Endothelial cell of umbilical vein (primary cell): ENCODE measurements at regions not wholly inside any gene's neighbourhood (a gene's known extent, or its start where the extent isn't known, plus 50 kb on each side); places are given as distances from the start of the nearest gene placed in this dataset.

Experiments used
- BruUV-seq: library from RNA; stranded (reverse); fragments of 400-500 nt; replicated peaks from 2 replicates; lab custom pipeline; 2021; lab: Mats Ljungman, UMichigan
- CTCF ChIA-PET: fragments of 300-600, 350-600 bp; sonication (Branson Sonifier 250); formaldehyde crosslinking; loops from one replicate; lab custom pipeline; 2021; ENCODE audit warnings: antibody characterized with exemption, inconsistent platforms; lab: Charles Lee
- POLR2A ChIA-PET: fragments of 300-600, 350-600 bp; sonication (Branson Sonifier 250); formaldehyde crosslinking; loops from one replicate; lab custom pipeline; 2021; ENCODE audit warnings: antibody characterized with exemption, inconsistent platforms; lab: Charles Lee
- DNase-seq: peaks from one replicate; pipeline ENCODE4 v3.0.0-alpha.2; 2011; ENCODE audit warnings: low read depth, low spot score
- FAIRE-seq: peaks from 2 replicates; lab custom pipeline; 2011; peaks lifted over from hg19 to GRCh38; lab: Jason Lieb, UNC
- H2AFZ ChIP-seq: 2 replicates; pipeline ENCODE4 v1.6.0; 2012; ENCODE audit warnings: low read depth, low read length, control low read depth, inconsistent platforms
- H3K27ac ChIP-seq: 2 replicates; pipeline ENCODE4 v1.5.1; 2011; ENCODE audit warnings: low read depth, mild to moderate bottlenecking, control low read depth, low read length, moderate library complexity; ENCODE audit not compliant: insufficient read depth
- H3K27me3 ChIP-seq, 2 experiments: 2 replicates each; pipeline versions ENCODE4 v1.6.0 to v1.6.1; 2011; ENCODE audit warnings: low read length in 2 of 2, mixed read lengths in 1 of 2; ENCODE audit not compliant: control insufficient read depth in 2 of 2, insufficient read depth in 2 of 2
- H3K36me3 ChIP-seq, 2 experiments: 2 replicates in 1 of 2; 3 replicates in 1 of 2; pipeline ENCODE4 v1.5.1; 2011; ENCODE audit warnings: low read length in 2 of 2, mild to moderate bottlenecking in 1 of 2, moderate library complexity in 1 of 2; ENCODE audit not compliant: control insufficient read depth in 2 of 2, insufficient read depth in 2 of 2; ENCODE audit errors: extremely low read depth in 1 of 2
- H3K4me1 ChIP-seq: 3 replicates; pipeline ENCODE4 v1.5.1; 2011; ENCODE audit warnings: mild to moderate bottlenecking, low read length; ENCODE audit not compliant: control insufficient read depth, insufficient read depth; ENCODE audit errors: extremely low read depth
- H3K4me2 ChIP-seq: 2 replicates; pipeline ENCODE4 v1.6.1; 2011; ENCODE audit warnings: low read length, control low read depth, mixed read lengths; ENCODE audit not compliant: insufficient read depth
- H3K4me3 ChIP-seq, 3 experiments: fragments of 200-600 bp in 1 of 3; sonication (generic), shearing (Covaris generic) in 1 of 3; replicated peaks in 1 of 3; 2 replicates each; pipeline ENCODE4 v1.5.1; 2011 to 2016; ENCODE audit warnings: control low read depth in 3 of 3, low read length in 3 of 3, mild to moderate bottlenecking in 2 of 3, inconsistent platforms in 1 of 3, low read depth in 1 of 3, moderate library complexity in 1 of 3; ENCODE audit not compliant: insufficient read depth in 1 of 3
- H3K79me2 ChIP-seq: 2 replicates; pipeline ENCODE4 v1.6.0; 2012; ENCODE audit warnings: low read length, inconsistent platforms; ENCODE audit not compliant: control insufficient read depth, insufficient read depth
- H3K9ac ChIP-seq: replicated peaks from 2 replicates; pipeline ENCODE3; 2011; ENCODE audit warnings: low read length, control low read depth; ENCODE audit not compliant: insufficient read depth; ENCODE audit errors: extremely low read depth
- H3K9me1 ChIP-seq: replicated peaks from 3 replicates; pipeline ENCODE4 v1.6.0; 2011; ENCODE audit warnings: mild to moderate bottlenecking, low read length; ENCODE audit not compliant: control insufficient read depth, insufficient read depth; ENCODE audit errors: extremely low read depth
- H3K9me3 ChIP-seq: replicated peaks from 2 replicates; pipeline ENCODE4 v1.5.1; 2012; ENCODE audit warnings: low read length, inconsistent platforms; ENCODE audit not compliant: control insufficient read depth, insufficient read depth
- H4K20me1 ChIP-seq: replicated peaks from 2 replicates; pipeline ENCODE3; 2011; ENCODE audit warnings: mild to moderate bottlenecking, low read length; ENCODE audit not compliant: control insufficient read depth, insufficient read depth; ENCODE audit errors: extremely low read depth
- CTCF ChIP-seq, 2 donors: IDR thresholded peaks; 1 replicate in 1 of 2; 2 replicates in 1 of 2; pipeline ENCODE4 v1.5.1; 2011; ENCODE audit warnings: low read length in 2 of 2, mild to moderate bottlenecking in 2 of 2, moderate library complexity in 2 of 2, control low read depth in 1 of 2, inconsistent platforms in 1 of 2, low read depth in 1 of 2; ENCODE audit not compliant: insufficient read depth in 1 of 2; ENCODE audit errors: extremely low read depth in 1 of 2
- EZH2 ChIP-seq: IDR thresholded peaks from 2 replicates; pipeline ENCODE4 v1.6.1; 2012; ENCODE audit warnings: borderline replicate concordance, low read depth, mild to moderate bottlenecking, moderate library complexity, low read length, inconsistent platforms; ENCODE audit not compliant: severe bottlenecking
- GATA2 ChIP-seq: IDR thresholded peaks from 2 replicates; pipeline ENCODE4 v1.7.0; 2011; ENCODE audit warnings: low read depth, mild to moderate bottlenecking, moderate library complexity, mixed read lengths, low read length; ENCODE audit not compliant: insufficient read length, insufficient read depth
- JUN ChIP-seq: IDR thresholded peaks from 2 replicates; pipeline ENCODE4 v1.6.1; 2011; ENCODE audit warnings: borderline replicate concordance, low read depth; ENCODE audit not compliant: insufficient read length, insufficient read depth
- MAX ChIP-seq: IDR thresholded peaks from 2 replicates; pipeline ENCODE4 v1.6.1; 2011; ENCODE audit not compliant: insufficient read depth, insufficient read length
- MYC ChIP-seq: IDR thresholded peaks from one replicate; pipeline ENCODE4 v1.6.1; 2011; ENCODE audit warnings: mild to moderate bottlenecking, low read depth, low read length
- POLR2A ChIP-seq: IDR thresholded peaks from 2 replicates; pipeline ENCODE4 v1.6.1; 2012; ENCODE audit warnings: low read depth, mild to moderate bottlenecking, control low read depth, low read length
- POLR2AphosphoS5 ChIP-seq: IDR thresholded peaks from 2 replicates; pipeline ENCODE4 v1.6.1; 2012; ENCODE audit warnings: low read depth, mild to moderate bottlenecking, control low read depth, low read length, moderate library complexity; ENCODE audit not compliant: insufficient read depth
- dilution Hi-C: fragments of 300-500 bp; cut with MboI; formaldehyde crosslinking; loops from one replicate; pipeline ENCODE4 v1.15.0; 2019; ENCODE audit warnings: low sequenced_read_pairs; ENCODE audit not compliant: extremely low pct_ligation_motif_present
- intact Hi-C: fragments of 100-400 bp; cut with micrococcal nuclease; formaldehyde crosslinking; loops from one replicate; pipeline ENCODE4 v1.10.0; 2022

DNA sequence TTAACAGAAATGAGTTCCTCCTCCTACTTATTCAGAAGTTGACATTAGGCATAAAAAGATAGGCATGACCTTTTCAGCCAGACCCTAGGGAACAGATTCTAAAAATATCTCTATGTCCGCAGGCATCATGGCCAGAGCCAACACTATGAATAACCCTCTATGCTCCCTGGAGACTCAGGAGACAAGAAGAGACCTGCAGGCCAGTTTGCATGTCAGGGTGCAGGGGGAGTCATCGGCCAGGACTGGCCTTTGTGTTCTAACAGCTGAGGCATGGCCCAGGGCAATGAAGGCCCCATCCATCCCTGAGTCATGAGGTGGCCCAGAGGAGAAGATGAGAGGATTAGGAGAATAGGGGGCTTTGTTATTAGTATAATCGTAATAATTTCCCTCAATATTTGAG is 93.8 kb downstream of the TMEM215 start:
- CTCF ChIA-PET = no interaction called here

More for the DNA sequence above, 93.8 kb downstream of the TMEM215 start:
- Histone ChIP-seq H3K4me3 (no peak overlapping the region), H3K27ac (no peak overlapping the region), H3K9me3 (no peaks in the 10 kb centered on the region), H3K4me2 (no peak overlapping the region), H3K79me2 (no peaks in the 10 kb centered on the region), H3K27me3 (peaks cover 0 to 2% of the 10 kb centered on the region in 2 experiments), H2AFZ (no peak overlapping the region), H3K9ac (no peak overlapping the region), H3K9me1 (no peaks in the 10 kb centered on the region), H3K36me3 (no peaks in the 10 kb centered on the region), H4K20me1 (no peaks in the 10 kb centered on the region), H3K4me1 (no peaks in the 10 kb centered on the region)
- dilution Hi-C loops (no loop called here), intact Hi-C loops (no loop called here)
- TF ChIP-seq EZH2 (no peak), MAX (no peak), GATA2 (no peak), POLR2AphosphoS5 (no peak), CTCF (IDR thresholded peaks at IDR 0.05; ENCODE audit: extremely low read depth in 1 of 2, insufficient read depth in 1 of 2, low read depth in 1 of 2, low read length in 2 of 2) (no peak), MYC (no peak), POLR2A (no peak), JUN (no peak)
- POLR2A ChIA-PET = no interaction called here
- FAIRE-seq (no peak), DNase-seq (no peak)
- no TSS peak for BruUV-seq
